ENCODE measurements at regions not wholly inside any gene's neighbourhood (a gene's known extent, or its start where the extent isn't known, plus 50 kb on each side); places are given as distances from the start of the nearest gene placed in this dataset.

DNA sequence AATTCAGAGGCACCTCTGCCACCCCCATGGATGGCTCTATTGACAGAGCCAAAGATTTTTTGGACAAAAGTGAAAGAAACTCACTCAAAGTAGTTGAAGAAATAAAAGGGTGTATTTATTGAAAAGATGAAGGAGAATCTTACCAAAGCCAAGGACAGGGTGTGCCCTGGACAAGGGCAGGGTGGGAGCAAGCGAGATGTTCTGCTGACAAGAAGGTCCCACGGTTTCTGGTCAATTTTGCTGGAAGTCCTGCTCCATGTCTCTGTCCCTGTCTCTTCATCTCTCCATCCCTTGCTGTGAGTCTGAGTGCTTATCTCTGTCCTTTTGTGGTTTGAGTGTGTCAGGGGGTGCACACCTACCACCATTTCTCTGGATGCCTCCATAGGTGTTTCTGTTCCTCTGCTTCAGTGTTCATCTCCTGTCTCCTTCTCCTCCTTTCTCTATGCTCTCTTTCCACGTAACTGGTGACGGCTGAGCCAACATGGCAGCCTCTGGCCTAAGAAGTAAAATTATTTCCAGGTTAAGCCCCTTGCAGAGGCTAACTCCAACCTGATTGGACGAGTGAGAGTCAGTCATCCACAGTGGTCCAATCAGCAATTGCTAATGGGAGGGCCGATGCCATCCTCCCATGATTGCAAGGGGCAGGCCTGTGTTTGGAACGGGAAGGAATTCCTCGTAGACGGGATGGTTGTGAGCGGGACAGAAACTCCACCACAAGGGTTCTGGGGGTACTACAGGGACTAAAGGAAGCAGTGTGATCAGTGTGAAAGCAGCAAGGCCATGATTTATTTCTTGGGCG lies 502.1 kb upstream of the CDH4 start:
- no peak overlapping the region for H2BK5ac ChIP-seq (ENCODE audit: low read length)
- peaks cover 0 to 3% of the 10 kb centered on the region in 2 donors for H3K9me3 ChIP-seq (replicated peaks in 1 of 2; ENCODE audit: control insufficient read depth in 2 of 2, insufficient read depth in 1 of 2, low read depth in 1 of 2, low read length in 2 of 2)
- H2BK120ac ChIP-seq (ENCODE audit: low read depth, low read length), result no peak overlapping the region
- H2AFZ ChIP-seq (ENCODE audit: low read length), result no peak overlapping the region
- no CpG with 5 or more reads among the region's 11 CpGs for WGBS, 2 donors (ENCODE audit: extremely low coverage in 2 of 2, insufficient read length in 2 of 2, insufficient replicate concordance in 1 of 2)
- H3K36me3 ChIP-seq (replicated peaks in 1 of 2; ENCODE audit: control insufficient read depth in 2 of 2, insufficient read depth in 2 of 2, low read length in 2 of 2), result no peaks in the 10 kb centered on the region
- no peaks in the 10 kb centered on the region for H3K79me1 ChIP-seq (ENCODE audit: low read depth, low read length)
- DNase-seq (ENCODE audit: low spot score), result no peak
- no peaks in the 10 kb centered on the region for H3K4me1 ChIP-seq (ENCODE audit: control insufficient read depth in 2 of 2, insufficient read depth in 1 of 2, low read depth in 1 of 2, low read length in 2 of 2)
- no peak overlapping the region for H3K18ac ChIP-seq (ENCODE audit: low read length)
- H2AK5ac ChIP-seq (ENCODE audit: low read depth, low read length), result no peak overlapping the region
- H2BK15ac ChIP-seq (ENCODE audit: low read length), result no peak overlapping the region
- H3K27ac ChIP-seq (replicated peaks; ENCODE audit: low read length), result no peak overlapping the region
- H3K9ac ChIP-seq (ENCODE audit: low read depth, low read length, poor library complexity), result no peak overlapping the region
- no peak overlapping the region for H2BK12ac ChIP-seq (ENCODE audit: low read length)
- no peak overlapping the region for H4K8ac ChIP-seq (ENCODE audit: low read depth, low read length)
- H3K4ac ChIP-seq (ENCODE audit: low read length), result no peak overlapping the region
- H3K27me3 ChIP-seq (ENCODE audit: control insufficient read depth in 3 of 3, insufficient read depth in 3 of 3, low read depth in 1 of 3, low read length in 3 of 3), result no peaks in the 10 kb centered on the region
- no peak overlapping the region for H3K14ac ChIP-seq (ENCODE audit: low read length)
- no peak overlapping the region for H4K91ac ChIP-seq (ENCODE audit: low read depth, low read length, poor library complexity)
- H3K23ac ChIP-seq (ENCODE audit: low read depth, low read length, poor library complexity), result no peak overlapping the region
- peak overlapping the region; percentile 6 to 24 for H3K4me3 ChIP-seq (ENCODE audit: low read length in 2 of 2)
- H3K4me2 ChIP-seq (ENCODE audit: insufficient read depth, low read length, poor library complexity, severe bottlenecking), result no peak overlapping the region

- Histone ChIP-seq H3K27me3 (ENCODE audit: control insufficient read depth in 3 of 3, insufficient read depth in 3 of 3, low read depth in 1 of 3, low read length in 3 of 3) (no peaks in the 10 kb centered on the region), H3K4me1 (ENCODE audit: control insufficient read depth in 2 of 2, insufficient read depth in 1 of 2, low read depth in 1 of 2, low read length in 2 of 2) (no peaks in the 10 kb centered on the region), H3K9me3 (replicated peaks in 1 of 2; ENCODE audit: control insufficient read depth in 2 of 2, insufficient read depth in 1 of 2, low read depth in 1 of 2, low read length in 2 of 2) (peaks cover 0 to 3% of the 10 kb centered on the region in 2 donors), H2BK15ac (ENCODE audit: low read length) (no peak overlapping the region), H3K79me1 (ENCODE audit: low read depth, low read length) (no peaks in the 10 kb centered on the region), H3K36me3 (replicated peaks in 1 of 2; ENCODE audit: control insufficient read depth in 2 of 2, insufficient read depth in 2 of 2, low read length in 2 of 2) (no peaks in the 10 kb centered on the region), H3K27ac (replicated peaks; ENCODE audit: low read length) (no peak overlapping the region), H3K4ac (ENCODE audit: low read length) (no peak overlapping the region), H2AFZ (ENCODE audit: low read length) (no peak overlapping the region), H3K4me3 (ENCODE audit: low read length in 2 of 2) (no peak overlapping the region), H3K9ac (ENCODE audit: low read depth, low read length, poor library complexity) (no peak overlapping the region), H2BK120ac (ENCODE audit: low read depth, low read length) (no peak overlapping the region), H3K4me2 (ENCODE audit: insufficient read depth, low read length, poor library complexity, severe bottlenecking) (no peak overlapping the region), H4K91ac (ENCODE audit: low read depth, low read length, poor library complexity) (no peak overlapping the region), H3K18ac (ENCODE audit: low read length) (no peak overlapping the region), H2BK12ac (ENCODE audit: low read length) (no peak overlapping the region), H3K23ac (ENCODE audit: low read depth, low read length, poor library complexity) (no peak overlapping the region), H4K8ac (ENCODE audit: low read depth, low read length) (no peak overlapping the region), H2AK5ac (ENCODE audit: low read depth, low read length) (no peak overlapping the region), H2BK5ac (ENCODE audit: low read length) (no peak overlapping the region), H3K14ac (ENCODE audit: low read length) (no peak overlapping the region)
- DNase-seq (ENCODE audit: low spot score), result no peak
- no CpG with 5 or more reads among the region's 10 CpGs for WGBS, 2 donors (ENCODE audit: extremely low coverage in 2 of 2, insufficient read length in 2 of 2, insufficient replicate concordance in 1 of 2)
Observed at GRCh38 chr20:60750909-60751308, 501.2 kb upstream of the CDH4 start.

DNA sequence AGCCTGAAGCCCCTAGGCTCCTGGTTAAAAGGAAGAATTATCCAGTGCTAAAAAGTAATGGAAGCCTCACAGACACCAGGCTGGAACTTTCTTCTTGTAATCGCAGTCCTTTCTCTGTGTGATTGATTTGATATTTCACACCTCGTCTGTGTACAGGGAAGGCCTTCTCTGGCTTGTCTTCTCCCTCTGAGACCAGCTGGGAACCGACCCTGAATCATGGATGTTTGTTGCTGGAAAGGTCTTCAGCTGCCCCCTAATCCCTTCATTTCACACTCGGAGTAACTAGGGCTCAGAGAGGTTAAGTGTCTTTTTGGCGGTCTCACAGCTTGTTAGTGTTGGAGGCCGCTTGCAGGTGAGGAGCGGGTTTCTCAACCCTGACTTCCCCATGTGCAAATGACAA lies 500.2 kb upstream of the CDH4 start:
- Histone ChIP-seq H4K91ac (ENCODE audit: low read depth, low read length, poor library complexity) (no peak overlapping the region), H3K14ac (ENCODE audit: low read length) (no peak overlapping the region), H2BK5ac (ENCODE audit: low read length) (no peak overlapping the region), H2BK120ac (ENCODE audit: low read depth, low read length) (no peak overlapping the region), H3K4me1 (ENCODE audit: control insufficient read depth in 2 of 2, insufficient read depth in 1 of 2, low read depth in 1 of 2, low read length in 2 of 2) (no peaks in the 10 kb centered on the region), H2BK12ac (ENCODE audit: low read length) (no peak overlapping the region), H3K23ac (ENCODE audit: low read depth, low read length, poor library complexity) (no peak overlapping the region), H3K27me3 (ENCODE audit: control insufficient read depth in 3 of 3, insufficient read depth in 3 of 3, low read depth in 1 of 3, low read length in 3 of 3) (no peaks in the 10 kb centered on the region), H2BK15ac (ENCODE audit: low read length) (no peak overlapping the region), H3K18ac (ENCODE audit: low read length) (no peak overlapping the region), H3K4me2 (ENCODE audit: insufficient read depth, low read length, poor library complexity, severe bottlenecking) (no peak overlapping the region), H3K79me1 (ENCODE audit: low read depth, low read length) (no peaks in the 10 kb centered on the region), H4K8ac (ENCODE audit: low read depth, low read length) (no peak overlapping the region), H3K4me3 (ENCODE audit: low read length in 2 of 2) (no peak overlapping the region), H2AK5ac (ENCODE audit: low read depth, low read length) (no peak overlapping the region), H3K4ac (ENCODE audit: low read length) (no peak overlapping the region), H3K9me3 (replicated peaks in 1 of 2; ENCODE audit: control insufficient read depth in 2 of 2, insufficient read depth in 1 of 2, low read depth in 1 of 2, low read length in 2 of 2) (peaks cover 0 to 3% of the 10 kb centered on the region in 2 donors), H3K36me3 (replicated peaks in 1 of 2; ENCODE audit: control insufficient read depth in 2 of 2, insufficient read depth in 2 of 2, low read length in 2 of 2) (no peaks in the 10 kb centered on the region), H3K9ac (ENCODE audit: low read depth, low read length, poor library complexity) (no peak overlapping the region), H3K27ac (replicated peaks; ENCODE audit: low read length) (no peak overlapping the region), H2AFZ (ENCODE audit: low read length) (no peak overlapping the region)
- no CpG with 5 or more reads among the region's 7 CpGs for WGBS, 2 donors (ENCODE audit: extremely low coverage in 2 of 2, insufficient read length in 2 of 2, insufficient replicate concordance in 1 of 2)
- no peak for DNase-seq (ENCODE audit: low spot score)

DNA sequence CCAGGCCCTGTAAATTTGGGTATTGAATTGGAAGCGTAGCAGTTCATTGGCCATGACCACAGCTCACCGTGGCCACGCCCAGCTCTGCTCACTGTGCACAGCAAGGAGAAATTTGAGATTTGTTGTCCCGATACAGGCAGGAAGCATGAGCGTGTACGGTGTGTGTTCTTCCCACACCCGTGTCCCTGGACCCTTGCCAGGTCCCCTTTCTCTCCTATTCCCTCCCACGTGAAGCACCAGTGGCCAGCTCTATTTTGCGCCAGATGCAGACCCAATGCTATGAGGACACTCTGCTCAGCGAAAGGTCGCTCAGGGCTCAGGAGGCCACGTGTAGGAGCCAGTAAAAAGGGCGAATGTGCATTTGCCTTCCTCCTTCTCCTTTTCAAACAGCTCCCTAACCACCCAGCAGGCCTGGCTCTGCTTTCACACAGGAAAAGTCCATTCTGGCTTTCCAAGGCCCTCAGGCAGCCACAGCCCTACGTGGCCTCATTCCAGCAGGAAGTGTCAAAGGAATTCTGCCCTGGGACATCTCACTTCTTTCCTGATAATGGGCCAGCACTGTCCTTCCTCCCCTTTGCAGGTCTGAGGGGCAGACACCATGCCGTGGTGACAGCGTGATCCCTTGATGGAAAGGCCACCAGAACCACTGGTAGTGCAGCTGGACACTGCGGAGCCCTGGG lies 499.2 kb upstream of the CDH4 start:
- DNase-seq (ENCODE audit: low spot score), result no peak
- H2BK5ac ChIP-seq (ENCODE audit: low read length), result peak overlapping the region; percentile 7
- no peak overlapping the region for H3K4me2 ChIP-seq (ENCODE audit: insufficient read depth, low read length, poor library complexity, severe bottlenecking)
- no peak overlapping the region for H4K91ac ChIP-seq (ENCODE audit: low read depth, low read length, poor library complexity)
- no peaks in the 10 kb centered on the region for H3K4me1 ChIP-seq (ENCODE audit: control insufficient read depth in 2 of 2, insufficient read depth in 1 of 2, low read depth in 1 of 2, low read length in 2 of 2)
- no peak overlapping the region for H3K4me3 ChIP-seq (ENCODE audit: low read length in 2 of 2)
- no peak overlapping the region for H3K23ac ChIP-seq (ENCODE audit: low read depth, low read length, poor library complexity)
- H3K14ac ChIP-seq (ENCODE audit: low read length), result peak overlapping the region; percentile 10
- no peaks in the 10 kb centered on the region for H3K79me1 ChIP-seq (ENCODE audit: low read depth, low read length)
- no peak overlapping the region for H2BK12ac ChIP-seq (ENCODE audit: low read length)
- no peaks in the 10 kb centered on the region for H3K27me3 ChIP-seq (ENCODE audit: control insufficient read depth in 3 of 3, insufficient read depth in 3 of 3, low read depth in 1 of 3, low read length in 3 of 3)
- H3K18ac ChIP-seq (ENCODE audit: low read length), result peak overlapping the region; percentile 67
- no peak overlapping the region for H2AK5ac ChIP-seq (ENCODE audit: low read depth, low read length)
- peaks cover 0 to 3% of the 10 kb centered on the region in 2 donors for H3K9me3 ChIP-seq (replicated peaks in 1 of 2; ENCODE audit: control insufficient read depth in 2 of 2, insufficient read depth in 1 of 2, low read depth in 1 of 2, low read length in 2 of 2)
- no peak overlapping the region for H3K4ac ChIP-seq (ENCODE audit: low read length)
- H2AFZ ChIP-seq (ENCODE audit: low read length), result no peak overlapping the region
- no peak overlapping the region for H3K9ac ChIP-seq (ENCODE audit: low read depth, low read length, poor library complexity)
- H3K36me3 ChIP-seq (replicated peaks in 1 of 2; ENCODE audit: control insufficient read depth in 2 of 2, insufficient read depth in 2 of 2, low read length in 2 of 2), result no peaks in the 10 kb centered on the region
- no peak overlapping the region for H3K27ac ChIP-seq (replicated peaks; ENCODE audit: low read length)
- no peak overlapping the region for H4K8ac ChIP-seq (ENCODE audit: low read depth, low read length)
- no peak overlapping the region for H2BK120ac ChIP-seq (ENCODE audit: low read depth, low read length)
- no CpG with 5 or more reads among the region's 17 CpGs for WGBS, 2 donors (ENCODE audit: extremely low coverage in 2 of 2, insufficient read length in 2 of 2, insufficient replicate concordance in 1 of 2)
- H2BK15ac ChIP-seq (ENCODE audit: low read length), result peak overlapping the region; percentile 52

All from neuronal stem cell (in vitro differentiated cells).